Ureter (tissue), 1 donor: ENCODE measurements at regions not wholly inside any gene's neighbourhood (a gene's known extent, or its start where the extent isn't known, plus 50 kb on each side); places are given as distances from the start of the nearest gene placed in this dataset.
A peak's percentile ranks its signal among the peaks of the same experiment; 100 is the strongest.
"Not testable (repeated sequence)": the region's sequence is repeated elsewhere in the genome, so short reads cannot be mapped to it uniquely, and the experiment has no call there.

Source experiments
- DNase-seq: peaks from one replicate; pipeline ENCODE4 v3.0.0-alpha.2; 2020; ENCODE audit warnings: low spot score
- donor health status: DM: yes; HTN: yes; CAD: no.

DNA sequence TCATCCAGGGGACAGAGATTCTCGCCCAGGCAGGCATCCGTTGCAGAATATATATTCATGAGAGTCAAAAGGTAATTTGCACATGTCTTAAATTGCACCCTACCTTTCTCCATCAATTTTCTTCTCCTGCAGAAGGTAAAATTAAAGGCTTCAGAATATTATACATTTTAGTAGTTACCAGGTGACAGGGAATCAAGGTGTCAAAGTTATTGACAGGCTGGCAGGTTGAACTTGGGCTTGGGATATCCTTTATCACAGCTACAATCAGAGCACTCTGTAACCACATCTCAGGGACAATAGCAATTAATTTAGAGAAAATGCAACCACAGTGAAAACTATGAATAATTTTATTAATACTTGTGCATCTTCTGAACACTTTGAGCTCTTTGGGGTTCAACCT is 66.9 kb upstream of the GSC start:
- DNase-seq = no peak

DNA sequence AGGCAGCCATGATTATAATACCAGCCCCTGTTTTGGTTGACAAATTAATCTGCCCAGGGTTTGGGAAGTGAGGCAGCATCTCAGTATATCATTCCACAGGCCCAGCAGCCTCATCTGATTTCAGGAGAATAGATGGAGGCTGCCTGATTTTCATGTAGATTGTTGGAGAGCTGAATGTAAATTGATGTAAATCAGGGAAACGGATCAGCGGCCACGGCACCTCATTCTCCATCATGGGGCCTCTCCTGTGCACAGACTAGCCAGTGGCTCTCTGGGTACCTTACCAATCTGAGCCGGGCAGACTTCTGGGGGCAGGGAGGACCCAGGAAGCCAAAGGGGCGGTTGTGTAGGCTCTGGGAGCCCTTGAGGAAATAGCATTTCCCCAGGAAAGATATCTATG is 63.7 kb upstream of the GSC start:
- no peak for DNase-seq

DNA sequence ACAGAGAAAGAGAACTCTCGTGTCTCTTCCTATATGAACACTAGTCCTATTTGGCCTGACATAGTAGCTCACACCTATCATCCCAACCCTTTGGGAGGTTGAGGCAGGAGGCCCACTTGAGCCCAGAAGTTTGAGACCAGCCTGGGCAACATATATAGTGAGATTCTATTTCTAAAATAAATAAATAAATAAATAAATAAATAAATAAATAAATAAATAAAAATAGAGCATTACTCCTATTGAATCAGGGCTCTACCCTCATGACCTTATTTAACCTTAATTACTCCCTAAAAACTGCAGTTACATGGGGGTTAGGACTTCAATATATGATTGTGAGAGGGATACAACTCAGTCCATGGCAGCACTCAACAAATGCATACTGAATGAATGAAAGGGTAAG is 61.2 kb upstream of the GSC start:
- DNase-seq = no peak

- DNase-seq = peak; percentile 59
These were observed 58.0 kb upstream of the GSC start for GRCh38 chr14:94827711-94828447.

DNA sequence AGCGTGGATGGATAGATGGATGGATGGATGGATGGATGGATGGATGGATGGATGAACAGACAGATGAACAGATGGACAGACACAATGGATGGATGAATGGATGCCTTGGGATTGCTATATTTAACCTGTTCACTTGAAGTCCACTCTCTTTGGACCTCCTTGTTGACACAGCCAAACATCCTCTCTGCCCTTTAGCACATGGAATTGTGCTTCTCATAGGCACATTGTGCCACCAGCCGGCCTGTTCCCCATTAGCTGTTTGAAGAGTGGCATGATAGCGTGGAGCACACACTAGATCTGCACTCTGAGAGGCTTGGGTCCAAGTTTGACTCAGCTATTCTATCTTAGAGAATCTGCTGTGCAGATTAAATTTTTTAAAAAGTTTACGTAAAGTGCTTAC is 56.9 kb upstream of the GSC start:
- DNase-seq = no peak

DNA sequence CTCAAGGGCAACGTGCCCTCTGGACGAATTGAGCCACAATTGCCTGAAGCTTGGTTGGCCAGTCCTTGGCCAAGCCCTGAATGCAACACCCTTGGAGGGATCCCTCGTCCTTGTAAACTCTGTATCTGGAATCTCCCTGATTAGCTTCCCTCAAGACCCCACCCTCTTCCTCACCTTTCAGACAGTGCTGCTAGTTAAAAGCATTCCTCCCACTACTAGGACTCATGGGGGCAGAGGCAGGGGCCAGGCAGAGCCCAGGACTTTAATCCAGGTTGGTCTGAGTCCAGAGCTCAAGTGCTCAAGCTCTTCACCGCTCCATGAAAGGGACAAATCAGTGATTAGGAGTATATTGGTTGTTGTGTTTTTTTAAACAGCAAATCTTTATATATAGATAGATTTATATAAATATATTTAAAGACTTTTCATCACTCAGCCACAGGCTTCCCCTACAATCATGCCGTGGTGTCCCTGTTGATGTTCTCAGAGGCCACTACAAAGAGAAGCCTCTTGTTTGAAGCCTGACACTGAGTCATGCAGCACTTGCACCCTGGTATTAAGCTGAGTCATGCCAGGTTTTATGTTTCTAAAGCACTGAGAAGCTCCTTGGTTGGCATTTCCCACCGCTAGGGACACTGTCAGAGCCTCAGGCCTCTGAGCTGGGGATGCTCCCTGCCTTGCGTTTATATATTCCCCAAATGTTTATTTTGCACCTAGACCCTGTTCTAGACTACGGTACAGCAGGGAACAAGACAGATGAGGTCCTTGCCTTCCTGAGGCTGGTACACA is 53.8 kb upstream of the GSC start:
- no peak for DNase-seq

DNA sequence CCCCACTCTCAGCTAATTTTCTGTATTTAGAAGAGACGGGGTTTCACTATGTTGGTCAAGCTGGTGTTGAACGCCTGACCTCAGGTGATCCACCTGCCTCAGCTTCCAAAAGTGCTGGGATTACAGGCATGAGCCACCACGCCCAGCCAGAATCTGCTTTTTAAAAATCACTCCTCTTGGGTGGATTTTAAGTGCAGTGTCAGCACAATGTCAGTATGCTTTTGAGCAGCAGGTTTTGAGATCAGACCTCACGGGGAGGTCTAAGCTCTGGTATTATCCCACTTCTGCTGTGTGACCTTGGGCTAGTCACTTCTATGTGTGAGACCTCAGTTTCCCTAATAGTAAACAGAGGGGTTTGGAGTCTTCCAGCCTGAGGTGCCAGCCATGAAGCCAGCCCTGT is 51.8 kb upstream of the GSC start:
- no peak for DNase-seq

GRCh38 chr14:94820932-94821331 is 51.0 kb upstream of the GSC start:
- DNase-seq = not testable (repeated sequence)
